Activated CD4-positive, alpha-beta T cell treated with anti-CD3 and anti-CD28 coated beads, Interleukin-2, amount 50 U/mL, for 24 hours (primary cell): ENCODE measurements at regions not wholly inside any gene's neighbourhood (a gene's known extent, or its start where the extent isn't known, plus 50 kb on each side); places are given as distances from the start of the nearest gene placed in this dataset.
"Not testable (repeated sequence)": the region's sequence is repeated elsewhere in the genome, so short reads cannot be mapped to it uniquely, and the experiment has no call there.

ENCODE experiments used
- DNase-seq, 2 donors: peaks; one replicate each; pipeline ENCODE4 v3.0.0-alpha.2; 2020; ENCODE audit warnings: low read depth in 1 of 2, low spot score in 1 of 2

DNA sequence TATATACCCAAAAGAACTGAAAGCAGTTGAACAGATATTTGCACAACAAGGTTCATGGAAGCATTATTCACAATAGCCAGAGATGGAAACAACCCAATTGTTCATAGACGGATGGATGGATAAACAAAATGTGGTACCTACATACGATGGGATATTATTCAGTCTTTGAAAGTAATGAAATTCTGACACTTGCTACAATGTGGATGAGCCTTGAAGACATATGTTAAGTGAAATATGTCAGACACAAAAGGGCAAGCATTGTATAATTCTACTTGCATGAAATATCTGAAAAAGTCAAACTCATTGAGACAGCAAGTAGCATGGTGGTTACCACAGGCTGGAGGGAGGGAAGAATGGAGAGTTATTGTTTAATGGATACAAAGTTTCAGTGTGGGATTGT, 696.1 kb downstream of the MATN1 start:
- no peak for DNase-seq

DNA sequence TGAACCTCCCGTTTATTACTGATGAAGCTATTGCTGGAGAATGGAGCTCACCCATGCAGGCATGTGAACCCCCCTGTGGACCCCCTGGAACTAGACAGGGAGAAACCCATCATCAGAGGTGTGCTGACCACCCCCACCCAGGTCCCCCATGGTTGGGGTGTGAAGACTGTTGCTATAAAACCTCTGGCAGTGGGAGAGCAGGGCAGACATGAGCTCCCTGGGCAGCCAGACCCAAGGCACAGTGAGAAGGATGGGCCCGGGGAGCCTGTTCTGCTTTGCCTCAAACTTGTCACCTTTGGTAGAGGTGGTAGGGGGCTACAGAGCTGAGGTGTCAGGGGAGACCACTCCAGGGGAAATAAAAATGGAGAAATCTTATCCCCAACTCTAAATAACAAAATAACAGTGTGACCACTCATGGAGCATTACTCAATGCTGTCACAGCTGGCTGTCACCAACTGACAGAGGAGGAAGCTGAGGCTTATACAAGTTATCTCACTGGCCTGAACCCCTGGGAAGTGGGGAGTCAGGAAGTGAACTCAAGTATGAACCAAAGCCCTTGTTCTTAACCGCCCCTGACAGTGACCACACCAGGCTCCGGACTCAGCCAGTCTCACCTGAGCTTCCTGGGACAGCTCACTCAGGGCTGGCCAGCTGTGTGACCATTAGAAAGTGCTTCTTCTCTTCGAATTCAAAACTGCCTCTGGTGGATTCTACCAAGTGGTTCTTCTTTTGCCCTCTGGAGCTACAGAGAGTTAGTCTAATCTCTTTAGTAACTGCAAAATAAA, 698.8 kb downstream of the MATN1 start:
- DNase-seq: no peak

DNA sequence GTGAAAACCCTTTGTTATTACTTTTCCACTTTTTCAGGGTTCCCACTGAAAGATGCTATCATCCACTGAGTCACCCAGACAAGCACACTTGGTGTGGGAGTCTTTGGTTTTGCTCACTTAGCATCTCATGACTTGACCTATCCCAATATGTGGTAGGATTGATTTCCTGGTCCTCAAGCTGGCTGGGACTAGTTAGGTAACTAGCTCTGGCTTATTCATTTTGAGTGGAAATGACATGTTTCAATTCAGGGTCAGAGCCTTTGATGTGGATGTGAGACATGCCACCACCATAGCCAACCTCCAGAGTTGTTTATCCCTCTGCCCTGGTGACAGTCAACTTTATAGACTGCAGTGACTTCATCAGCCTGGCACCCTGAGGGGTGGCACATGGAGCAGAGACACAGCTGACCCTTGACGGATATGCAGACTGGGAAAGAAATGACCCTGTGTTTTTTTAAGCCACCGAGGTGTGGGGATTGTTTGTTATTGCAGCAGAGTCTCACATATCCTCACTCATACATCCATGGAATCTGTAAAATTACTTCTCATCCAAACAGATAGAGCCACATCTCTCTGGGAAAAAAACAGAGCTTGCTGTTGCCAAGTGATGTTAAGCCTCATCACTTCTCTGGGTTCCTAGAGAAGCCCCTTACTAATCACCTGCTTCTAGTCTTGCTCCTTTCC, 699.9 kb downstream of the MATN1 start:
- DNase-seq: no peak

DNA sequence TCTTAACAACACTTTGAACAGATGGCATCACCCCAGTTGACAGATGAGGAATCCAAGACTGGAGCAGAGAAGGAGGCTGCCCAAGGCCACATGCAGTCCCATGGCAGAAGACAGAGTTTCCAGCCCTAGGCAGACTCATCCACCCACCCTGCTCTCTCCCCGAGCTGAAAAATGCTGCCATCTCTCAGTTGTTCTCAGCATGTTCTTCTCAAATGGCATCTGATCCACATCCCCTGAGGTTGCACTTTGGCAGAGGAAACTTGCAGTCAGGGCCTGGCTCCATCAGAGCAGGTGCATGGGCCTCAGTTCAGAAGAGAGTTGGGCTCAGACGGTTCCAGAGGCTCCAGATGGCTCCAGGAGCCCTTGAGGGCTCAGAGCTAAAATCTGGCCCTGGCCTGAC, 709.4 kb downstream of the MATN1 start:
- DNase-seq: no peak

DNA sequence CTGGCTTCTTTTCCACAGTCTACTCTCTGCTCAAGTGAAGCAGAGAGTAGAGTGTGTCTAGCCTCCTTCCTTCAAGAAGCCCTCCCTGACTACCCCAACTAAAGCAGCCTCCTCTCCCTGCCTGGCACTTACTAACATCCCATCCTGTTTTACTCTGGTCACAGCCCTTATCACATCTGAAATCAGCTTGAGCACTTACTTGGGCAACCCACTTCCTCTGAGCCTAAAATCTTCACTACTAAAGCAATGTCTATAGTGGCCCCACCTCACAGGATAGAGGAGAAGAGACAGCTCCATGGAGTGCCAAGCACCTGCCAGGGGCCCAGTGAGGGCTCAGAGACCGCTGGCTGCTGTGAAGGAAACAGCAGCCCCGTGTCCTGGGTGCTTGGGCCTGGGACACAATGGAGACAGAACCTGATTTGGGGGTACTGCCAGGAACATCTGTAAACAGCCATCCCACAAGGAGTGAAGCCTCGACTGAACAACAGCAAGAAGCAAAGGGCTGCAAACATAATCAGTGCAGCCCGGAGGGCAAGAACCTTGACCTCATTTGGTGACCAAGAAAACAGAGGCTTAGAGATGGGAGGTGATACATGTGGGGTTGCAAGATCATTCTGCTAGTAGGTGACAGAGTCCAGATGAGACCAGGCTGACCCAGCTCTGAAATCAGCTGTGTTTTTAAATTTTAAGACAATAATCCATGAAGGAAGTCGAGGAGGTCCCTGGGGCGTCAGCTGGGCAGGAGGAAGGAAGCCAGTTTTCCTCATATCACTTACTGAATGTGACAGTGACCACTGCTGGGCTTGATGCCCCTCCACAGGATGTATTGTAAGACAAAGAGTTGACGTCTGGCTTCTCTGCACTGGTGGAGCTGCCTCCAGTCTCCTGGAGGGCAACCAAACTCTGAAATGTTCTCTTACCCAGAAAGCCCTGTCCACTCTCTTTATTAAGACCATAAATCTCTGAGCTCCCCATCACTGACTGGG, 710.6 kb downstream of the MATN1 start:
- no peak for DNase-seq

DNA sequence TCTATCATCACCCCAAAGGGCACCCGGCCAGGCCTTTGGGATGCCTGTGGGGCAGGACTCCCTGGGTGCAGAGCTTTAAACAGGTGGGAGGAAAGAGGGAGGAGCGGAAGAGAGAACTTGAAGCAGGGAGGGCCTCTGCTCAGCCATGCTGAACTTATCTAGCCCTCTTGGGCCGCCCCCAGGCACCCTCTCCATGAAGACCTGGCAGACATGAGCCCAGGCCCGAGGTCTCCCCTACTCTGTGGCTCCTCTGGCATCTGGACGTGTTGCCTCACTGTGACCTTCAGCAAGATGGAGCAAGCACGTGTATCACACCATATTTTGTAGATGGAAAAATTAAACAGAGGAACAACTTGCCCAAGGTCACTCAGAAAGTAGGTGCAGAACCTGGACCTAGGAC, 711.4 kb downstream of the MATN1 start:
- no peak for DNase-seq

GRCh38 chr1:30010506-30011106, 712.8 kb downstream of the MATN1 start:
- DNase-seq: no peak

DNA sequence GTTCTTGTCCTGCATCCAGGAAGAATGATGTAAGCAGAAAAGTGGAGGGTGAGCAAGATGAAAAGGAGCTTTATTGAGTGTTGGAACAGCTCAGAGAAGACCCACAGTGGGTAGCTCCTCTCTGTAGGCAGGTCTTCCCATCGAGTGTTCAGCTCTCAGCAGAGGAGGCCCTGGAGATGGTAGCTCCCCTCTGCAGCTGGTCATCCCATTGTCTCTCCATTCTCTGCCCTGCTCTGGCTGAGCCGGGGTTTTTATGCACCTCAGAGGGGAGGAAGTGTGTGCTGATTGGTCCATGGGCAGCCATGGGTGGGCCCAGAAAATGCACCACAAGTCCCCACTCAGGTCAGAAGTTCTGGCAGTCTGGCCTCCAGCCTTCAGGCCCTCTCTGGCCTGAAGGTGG, 713.7 kb downstream of the MATN1 start:
- no peak for DNase-seq

- no peak for DNase-seq
Measured at GRCh38 chr1:30008998-30009657, 714.3 kb downstream of the MATN1 start.

- DNase-seq: no peak
Measured at GRCh38 chr1:30008372-30008997, 714.9 kb downstream of the MATN1 start.

DNA sequence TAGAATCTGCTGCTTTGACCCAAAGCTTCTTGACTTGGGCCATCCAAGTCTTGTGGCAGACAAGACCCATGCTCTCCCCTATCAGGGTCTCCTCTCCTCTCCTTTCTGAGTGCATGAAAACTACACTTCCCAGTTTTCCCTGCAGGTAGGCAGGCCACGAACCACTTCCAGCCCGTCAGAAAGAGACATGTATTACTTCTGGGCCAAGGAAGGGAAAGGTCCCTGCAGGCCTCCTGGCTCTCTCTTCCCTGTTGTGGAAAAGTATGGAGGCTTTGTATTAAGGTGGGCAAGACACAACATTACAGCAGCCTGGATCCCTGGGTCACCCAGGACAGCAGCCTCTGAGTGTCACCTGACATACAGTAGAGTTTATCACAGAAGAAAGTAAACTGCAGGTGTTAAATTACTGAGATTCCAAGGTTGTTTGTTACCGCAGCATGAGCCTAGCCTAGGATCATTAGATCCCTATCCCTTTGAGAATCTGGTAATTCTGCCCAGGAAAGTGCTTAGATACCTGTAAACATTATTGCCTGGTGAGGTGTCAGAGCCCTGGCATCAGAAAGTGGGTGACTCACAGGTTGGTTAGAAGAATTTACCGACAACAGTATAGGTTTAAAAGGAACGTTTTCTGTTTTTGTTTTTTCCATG, 717.3 kb downstream of the MATN1 start:
- DNase-seq: no peak

DNA sequence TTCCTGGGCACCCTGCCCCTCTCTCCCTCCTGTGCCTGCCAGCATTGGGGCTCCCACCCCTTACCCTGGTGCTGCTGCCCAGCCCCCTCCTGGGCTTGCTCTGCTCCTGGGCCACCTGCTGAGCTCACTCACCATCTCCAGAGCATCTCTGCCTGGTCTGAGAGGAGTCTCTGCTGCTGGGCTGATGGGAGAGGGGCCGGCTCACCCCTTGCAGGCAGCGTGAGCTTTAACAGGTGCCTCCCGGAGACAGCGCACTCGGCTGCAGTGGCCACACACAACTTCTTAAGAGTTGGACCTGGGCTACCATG, 721.7 kb downstream of the MATN1 start:
- no peak for DNase-seq

DNA sequence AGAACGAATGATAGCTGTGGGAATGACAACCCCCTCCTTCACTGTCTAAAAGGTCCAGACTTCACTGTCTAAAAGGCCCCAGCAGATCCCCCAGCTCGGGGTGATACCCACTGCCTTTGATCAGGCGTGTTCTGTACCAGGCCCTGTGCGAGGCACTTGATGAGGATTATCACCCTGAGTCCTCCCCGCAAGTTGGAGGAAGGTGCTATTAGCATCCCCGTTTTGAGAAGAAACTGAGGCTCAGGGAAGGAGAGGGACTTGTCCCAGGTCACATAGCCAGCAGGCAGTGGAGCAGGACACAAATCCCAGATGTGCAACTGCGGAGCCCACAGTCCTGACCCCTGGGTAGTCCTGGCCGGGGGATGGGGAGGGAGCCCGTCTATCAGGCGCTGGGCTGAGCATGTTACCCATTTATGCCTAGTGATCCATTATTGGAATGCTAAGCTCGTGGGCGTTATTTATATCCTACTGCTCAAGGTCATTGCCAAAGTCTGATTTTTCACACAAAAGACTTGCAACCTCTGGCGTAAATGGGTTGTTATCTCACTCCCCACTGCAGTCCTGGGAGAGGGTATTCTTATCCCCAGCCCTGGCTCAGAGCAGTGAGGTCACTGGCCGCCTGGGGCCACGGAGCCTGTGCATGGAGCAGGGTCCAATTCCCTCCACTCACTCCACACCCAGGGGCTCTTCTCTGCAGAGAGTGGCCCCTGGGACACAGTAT, 722.2 kb downstream of the MATN1 start:
- DNase-seq: no peak

DNA sequence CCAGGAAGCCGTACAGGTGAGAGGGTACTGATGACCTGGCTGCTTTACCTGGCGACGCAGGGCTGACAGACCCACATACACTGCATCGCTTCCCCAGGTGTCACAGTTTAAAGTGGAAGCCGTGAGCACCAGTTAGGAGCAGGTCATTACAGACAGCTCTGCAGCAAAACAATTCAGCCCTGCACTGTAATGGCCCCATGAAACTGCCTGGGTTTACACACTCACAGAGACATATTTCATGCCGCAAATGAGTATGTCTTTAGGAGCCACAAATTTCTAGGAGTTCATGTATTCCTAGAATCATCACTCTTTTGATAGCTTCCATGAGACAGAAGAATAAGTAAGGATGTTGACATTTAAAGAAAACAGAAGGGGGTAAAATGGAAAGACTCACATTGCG, 723.1 kb downstream of the MATN1 start:
- DNase-seq: no peak

GRCh38 chr1:29999595-29999994, 723.8 kb downstream of the MATN1 start:
- no peak for DNase-seq

DNA sequence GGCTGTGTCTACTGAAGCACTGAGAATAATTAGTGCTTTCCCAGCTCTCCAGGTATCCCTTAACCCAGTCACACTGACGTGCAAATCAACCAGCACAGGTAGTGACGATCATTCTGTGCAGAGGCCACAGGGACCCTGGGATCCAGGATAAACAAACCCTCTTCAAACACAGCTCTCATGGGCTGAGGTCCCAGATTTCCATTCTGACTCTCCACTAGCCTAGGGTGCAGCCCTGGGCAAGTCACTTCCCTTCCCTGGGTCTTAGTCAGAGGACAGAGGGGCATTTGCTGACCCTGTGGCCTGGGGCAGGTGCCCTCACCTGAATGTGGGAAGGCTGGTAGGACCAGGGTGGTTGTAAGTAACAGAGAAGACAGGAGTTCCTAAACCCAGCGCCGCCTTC, 724.7 kb downstream of the MATN1 start:
- no peak for DNase-seq

- DNase-seq: not testable (repeated sequence)
Measured at GRCh38 chr1:29997818-29998217, 725.6 kb downstream of the MATN1 start.

GRCh38 chr1:29993950-29994349, 729.4 kb downstream of the MATN1 start:
- no peak for DNase-seq

DNA sequence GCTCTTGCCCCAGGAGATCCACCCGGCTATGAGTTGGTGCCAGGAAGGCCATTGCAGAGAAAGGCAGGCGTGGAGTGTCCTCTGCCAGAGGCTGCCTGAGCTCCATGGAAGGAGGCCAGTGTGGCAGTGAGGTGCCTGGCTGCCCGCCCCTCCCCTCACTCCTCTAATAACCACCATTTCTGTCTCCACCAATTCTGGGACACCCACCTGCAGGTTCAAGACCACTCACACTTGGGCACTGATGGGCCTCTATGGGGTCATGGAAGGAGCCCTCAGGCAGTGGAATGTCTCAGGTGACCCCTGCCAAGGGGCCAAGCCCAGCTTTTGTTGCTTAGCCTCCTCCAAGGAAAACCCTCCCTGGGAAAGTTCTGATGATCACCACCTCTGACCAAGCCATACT, 731.6 kb downstream of the MATN1 start:
- no peak for DNase-seq
